Left kidney (tissue), 1 donor: ENCODE measurements at regions not wholly inside any gene's neighbourhood (a gene's known extent, or its start where the extent isn't known, plus 50 kb on each side); places are given as distances from the start of the nearest gene placed in this dataset.
"Not testable (repeated sequence)": the region's sequence is repeated elsewhere in the genome, so short reads cannot be mapped to it uniquely, and the experiment has no call there.

Experiments used
- DNase-seq: peaks from one replicate; pipeline ENCODE4 v3.0.0-alpha.2; 2013

- no peak for DNase-seq
Observed at GRCh38 chr3:194014756-194015155, 121.2 kb upstream of the HES1 start.

GRCh38 chr3:194019398-194020165 is 116.4 kb upstream of the HES1 start:
- no peak for DNase-seq

GRCh38 chr3:194022052-194022451 is 113.9 kb upstream of the HES1 start:
- DNase-seq: no peak

- DNase-seq: no peak
Observed at GRCh38 chr3:194022816-194023215, 113.1 kb upstream of the HES1 start.

DNA sequence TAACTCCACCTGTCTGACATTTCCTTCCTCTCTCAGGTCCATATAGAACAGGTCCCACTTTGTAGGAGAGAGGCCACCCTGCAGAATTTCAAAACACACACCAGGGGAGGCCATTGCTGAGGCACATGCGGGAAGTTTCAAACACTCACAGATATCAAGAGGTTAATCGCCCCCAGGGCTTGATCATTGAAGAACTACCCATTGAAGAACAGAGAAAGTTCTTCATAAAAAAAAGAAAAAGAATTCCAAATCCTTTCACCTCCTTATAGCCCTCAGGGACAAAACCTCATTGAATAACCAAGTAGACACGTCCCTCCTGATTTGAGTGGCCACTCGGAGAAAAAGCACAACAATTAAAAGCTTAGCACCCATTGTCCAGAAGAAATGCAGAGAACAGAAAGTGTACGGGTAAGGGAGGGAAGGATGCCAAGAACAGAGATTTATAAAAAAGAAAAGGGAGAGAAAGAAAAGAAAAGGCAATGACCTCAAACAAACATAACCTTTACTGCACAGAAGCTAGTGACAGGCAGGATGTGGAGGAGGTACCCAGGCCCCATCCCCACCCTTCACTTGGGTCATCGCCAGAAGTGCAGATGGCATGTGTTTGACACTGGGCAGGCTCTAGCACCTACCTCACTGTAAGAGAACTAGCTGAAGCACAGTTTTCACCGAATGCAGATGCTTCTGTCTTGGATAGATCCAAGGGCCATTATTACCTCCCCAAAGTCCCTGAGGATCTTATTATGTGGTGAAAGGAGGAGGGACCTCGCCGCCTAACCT is 112.3 kb upstream of the HES1 start:
- DNase-seq: no peak

- no peak for DNase-seq
Observed at GRCh38 chr3:194025119-194025518, 110.8 kb upstream of the HES1 start.

DNA sequence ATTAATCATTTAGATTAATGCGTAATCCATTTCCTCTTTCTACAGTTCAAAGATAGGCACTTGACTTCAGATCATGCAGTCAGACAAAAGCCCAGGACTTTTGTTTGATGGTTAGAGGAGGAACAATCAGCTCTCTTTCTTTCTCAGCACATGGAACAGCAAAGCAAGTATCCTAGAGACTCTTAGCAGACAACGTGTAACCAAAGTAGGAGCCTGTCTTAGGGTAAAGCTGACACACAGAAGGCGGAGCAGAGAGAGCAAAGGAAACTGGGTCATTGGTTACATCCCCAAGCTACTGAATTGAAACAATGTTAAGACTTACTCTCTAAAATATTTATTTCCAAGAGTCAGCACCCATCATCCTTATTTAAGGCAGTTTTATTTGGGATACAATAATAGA is 110.0 kb upstream of the HES1 start:
- no peak for DNase-seq

- DNase-seq: no peak
Observed at GRCh38 chr3:194028434-194029004, 107.4 kb upstream of the HES1 start.

DNA sequence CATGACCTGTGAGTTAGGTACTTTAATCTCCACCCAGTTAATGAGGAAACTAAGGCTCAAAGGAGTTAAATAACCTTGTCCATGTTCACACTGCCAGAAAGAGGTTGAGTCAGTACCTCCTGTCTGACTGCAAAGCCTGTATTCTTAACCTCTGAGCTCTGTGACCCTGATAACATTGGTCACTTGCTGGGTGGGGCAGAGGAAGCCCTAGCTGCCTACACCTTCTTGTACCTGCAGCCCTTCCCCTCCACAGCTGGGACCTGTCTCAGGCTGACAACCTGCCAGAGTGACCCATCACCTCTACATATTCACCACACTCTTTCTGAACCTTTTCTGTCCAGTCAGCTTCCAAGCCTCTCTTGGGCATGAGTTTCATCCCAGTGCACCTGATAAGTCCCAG is 106.1 kb upstream of the HES1 start:
- DNase-seq: no peak

DNA sequence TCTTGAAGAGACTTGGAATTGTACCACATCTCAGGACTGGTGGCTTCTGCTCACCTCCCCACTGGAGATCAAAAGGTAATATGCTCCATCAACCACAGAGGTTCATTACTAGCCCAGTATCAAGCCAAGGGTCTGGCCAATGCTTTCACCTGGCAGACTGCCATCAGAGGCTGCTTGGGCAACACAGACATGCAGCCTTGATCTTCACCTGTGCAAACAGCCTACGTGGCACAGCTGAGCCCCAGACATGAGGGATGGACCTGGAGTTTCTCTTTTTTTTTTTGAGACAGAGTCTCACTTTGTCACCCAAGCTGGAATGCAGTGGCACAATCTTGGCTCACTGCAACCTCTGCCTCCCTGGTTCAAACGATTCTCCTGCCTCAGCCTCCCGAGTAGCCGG is 105.6 kb upstream of the HES1 start:
- DNase-seq: no peak

- DNase-seq: no peak
Observed at GRCh38 chr3:194031349-194031748, 104.6 kb upstream of the HES1 start.

GRCh38 chr3:194031867-194032635 is 103.9 kb upstream of the HES1 start:
- no peak for DNase-seq

GRCh38 chr3:194032828-194033435 is 103.0 kb upstream of the HES1 start:
- no peak for DNase-seq

- DNase-seq: no peak
Observed at GRCh38 chr3:194034346-194035336, 101.3 kb upstream of the HES1 start.

DNA sequence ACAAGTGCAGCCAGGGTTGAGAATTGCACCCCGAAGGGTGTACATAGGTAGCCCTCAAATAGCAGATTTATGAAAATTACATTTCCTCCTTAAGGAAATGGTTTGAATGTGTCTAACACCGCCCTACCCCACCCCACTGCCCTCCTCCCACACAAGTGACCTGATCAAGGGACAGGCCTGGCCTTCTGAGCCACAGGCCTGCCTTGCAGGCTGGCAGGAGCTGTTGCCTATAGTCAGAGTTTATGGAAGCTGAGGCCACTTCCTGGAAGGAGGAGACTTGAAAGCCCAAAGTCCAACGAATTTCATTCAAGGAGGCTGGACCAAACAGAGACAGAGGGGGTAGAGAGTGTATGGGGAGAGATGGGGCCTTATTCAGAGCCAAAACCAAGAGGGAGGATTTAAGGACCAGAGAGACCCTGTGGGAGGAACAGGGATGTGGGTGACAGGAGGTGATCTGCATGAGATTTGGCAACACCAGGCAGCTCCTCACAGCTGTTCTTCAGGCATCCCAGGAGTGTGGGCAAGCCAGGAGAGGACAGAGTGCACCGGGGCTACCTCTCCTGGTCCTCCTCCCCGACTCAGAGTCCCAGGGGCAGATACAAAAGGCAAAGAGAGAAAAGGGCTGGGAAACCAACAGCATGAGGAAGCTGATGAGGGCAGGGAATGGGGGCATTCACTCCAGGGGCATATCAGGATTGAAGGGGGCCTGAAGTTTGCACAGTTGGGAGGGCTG is 100.4 kb upstream of the HES1 start:
- DNase-seq: no peak

DNA sequence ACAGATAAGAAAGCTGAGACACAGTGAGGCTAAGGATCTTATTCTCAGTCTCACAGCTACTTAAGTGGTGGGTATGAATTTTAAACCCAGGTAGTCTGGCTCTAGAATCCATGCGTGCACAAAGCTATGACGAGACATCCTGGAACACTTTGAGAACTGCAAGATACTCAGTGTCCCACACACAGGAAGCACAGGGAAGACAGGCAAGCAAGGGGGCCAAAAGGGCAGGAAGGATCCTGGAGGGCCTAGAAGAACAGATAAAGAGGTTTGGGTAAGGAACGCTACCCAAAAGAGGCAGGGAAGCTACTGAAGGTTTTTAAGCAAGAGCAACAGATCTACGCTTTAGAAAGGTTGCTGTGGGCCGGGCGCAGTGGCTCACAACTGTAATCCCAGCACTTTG is 99.1 kb upstream of the HES1 start:
- DNase-seq: no peak

DNA sequence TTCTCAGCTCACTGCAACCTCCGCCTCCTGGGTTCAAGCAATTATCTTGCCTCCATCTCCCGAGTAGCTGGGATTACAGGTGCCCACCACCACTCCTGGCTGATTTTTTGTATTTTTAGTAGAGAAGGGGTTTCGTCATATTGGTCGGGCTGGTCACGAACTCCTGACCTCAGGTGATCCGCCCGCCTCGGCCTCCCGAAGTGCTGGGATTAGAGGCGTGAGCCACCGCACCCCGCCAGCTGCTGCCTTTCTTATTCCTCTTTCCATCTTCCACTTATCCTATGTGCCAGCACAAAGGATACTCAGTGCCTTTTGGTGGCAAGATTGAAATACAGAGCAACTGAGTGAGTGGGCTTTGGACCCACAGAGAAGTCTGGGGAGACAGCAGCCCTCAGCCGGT is 97.6 kb upstream of the HES1 start:
- not testable (repeated sequence) for DNase-seq

DNA sequence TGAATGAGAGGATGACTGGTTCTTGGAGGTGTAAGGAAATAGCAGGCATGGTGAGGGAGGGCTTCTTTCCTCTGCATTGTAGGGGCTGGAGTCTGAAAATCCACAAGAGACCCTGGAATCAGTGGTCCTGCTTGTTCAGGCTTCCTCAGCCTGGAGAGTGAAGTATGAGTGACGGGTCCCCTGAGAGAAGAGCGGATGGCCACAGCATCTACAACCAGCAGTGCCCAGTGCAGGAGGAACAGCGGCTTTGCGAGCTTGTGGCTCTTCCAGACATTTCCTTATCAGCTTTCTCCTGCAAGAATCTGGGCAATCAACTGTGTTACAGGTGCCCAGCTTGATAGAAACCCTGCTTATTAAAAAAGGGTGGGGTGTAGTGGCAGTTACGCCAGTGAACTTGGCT is 97.0 kb upstream of the HES1 start:
- no peak for DNase-seq

DNA sequence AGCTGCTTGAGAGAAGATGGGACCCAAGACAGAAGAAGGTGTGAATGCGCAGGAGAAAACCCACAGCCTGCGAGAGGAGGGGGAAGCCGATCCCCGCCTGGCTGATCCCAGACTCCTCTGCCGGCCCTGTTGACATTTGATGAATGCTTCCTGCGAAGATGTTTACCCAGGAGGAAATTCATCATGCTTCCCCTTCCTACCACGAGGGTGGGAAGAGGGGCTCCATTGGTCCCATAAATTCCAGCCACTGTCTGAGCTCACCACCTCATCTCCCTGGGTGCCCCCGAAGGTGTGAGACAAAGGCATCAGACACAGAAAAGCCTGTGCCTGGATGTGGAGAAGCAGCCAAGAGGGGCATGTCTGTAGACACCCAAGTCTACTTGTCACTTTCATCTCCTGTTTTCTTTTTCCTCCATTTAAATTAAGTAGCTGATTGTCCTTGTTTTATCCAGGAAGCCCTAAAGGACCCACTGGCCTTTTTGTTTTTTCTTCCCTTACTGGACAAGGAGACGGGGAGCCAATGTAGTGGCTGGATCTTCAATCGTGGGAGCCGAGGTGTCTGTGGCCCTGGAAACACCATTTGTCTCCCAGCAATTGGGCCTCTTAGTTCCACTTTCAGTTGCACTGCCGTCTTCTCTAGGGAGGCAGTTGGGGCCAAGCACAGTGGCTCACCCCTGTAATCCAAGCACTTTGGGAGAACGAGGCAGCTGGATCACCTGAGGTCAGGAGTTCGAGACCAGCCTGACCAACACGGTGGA is 95.3 kb upstream of the HES1 start:
- DNase-seq: no peak
